ENCODE measurements at regions not wholly inside any gene's neighbourhood (a gene's known extent, or its start where the extent isn't known, plus 50 kb on each side); places are given as distances from the start of the nearest gene placed in this dataset.

DNA sequence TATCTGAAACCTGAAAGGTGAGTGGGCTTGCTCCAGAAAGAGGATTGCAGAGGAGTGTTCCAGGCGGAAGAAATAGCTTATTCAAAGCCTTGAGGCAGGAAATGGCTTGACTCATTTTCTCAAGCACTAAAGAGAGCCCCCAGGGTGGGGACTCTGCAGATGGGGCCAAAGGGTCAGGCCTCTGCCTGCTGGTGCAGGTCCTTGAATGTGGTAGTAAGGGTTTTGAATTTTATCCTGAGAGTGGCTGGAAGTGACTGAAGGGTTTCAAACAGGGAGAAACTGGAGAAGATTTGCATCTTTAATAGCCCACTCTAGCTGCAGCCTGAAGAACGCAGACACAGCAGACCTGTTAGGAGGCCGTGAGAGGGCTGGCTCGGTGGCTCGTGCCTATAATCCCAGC, 144.4 kb downstream of the CCT6B start:
- no peak for TF ChIP-seq EP300 (IDR thresholded peaks at IDR 0.05)
- TF ChIP-seq POLR2A (IDR thresholded peaks at IDR 0.05): no peak
- TF ChIP-seq, protein P1, sequence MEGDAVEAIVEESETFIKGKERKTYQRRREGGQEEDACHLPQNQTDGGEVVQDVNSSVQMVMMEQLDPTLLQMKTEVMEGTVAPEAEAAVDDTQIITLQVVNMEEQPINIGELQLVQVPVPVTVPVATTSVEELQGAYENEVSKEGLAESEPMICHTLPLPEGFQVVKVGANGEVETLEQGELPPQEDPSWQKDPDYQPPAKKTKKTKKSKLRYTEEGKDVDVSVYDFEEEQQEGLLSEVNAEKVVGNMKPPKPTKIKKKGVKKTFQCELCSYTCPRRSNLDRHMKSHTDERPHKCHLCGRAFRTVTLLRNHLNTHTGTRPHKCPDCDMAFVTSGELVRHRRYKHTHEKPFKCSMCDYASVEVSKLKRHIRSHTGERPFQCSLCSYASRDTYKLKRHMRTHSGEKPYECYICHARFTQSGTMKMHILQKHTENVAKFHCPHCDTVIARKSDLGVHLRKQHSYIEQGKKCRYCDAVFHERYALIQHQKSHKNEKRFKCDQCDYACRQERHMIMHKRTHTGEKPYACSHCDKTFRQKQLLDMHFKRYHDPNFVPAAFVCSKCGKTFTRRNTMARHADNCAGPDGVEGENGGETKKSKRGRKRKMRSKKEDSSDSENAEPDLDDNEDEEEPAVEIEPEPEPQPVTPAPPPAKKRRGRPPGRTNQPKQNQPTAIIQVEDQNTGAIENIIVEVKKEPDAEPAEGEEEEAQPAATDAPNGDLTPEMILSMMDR (IDR thresholded peaks at IDR 0.05): no peak
- Histone ChIP-seq H3K4me1 (no peaks in the 10 kb centered on the region), H3K27me3 (no peaks in the 10 kb centered on the region), H3K9me3 (no peaks in the 10 kb centered on the region), H3K36me3 (no peaks in the 10 kb centered on the region), H3K27ac (no peak overlapping the region), H3K4me3 (no peak overlapping the region)
- no peak for DNase-seq (ENCODE audit: low spot score in 2 of 2)
- 36 to 45% methylated on average over 5 of the region's 5 CpGs for WGBS, 2 donors

DNA sequence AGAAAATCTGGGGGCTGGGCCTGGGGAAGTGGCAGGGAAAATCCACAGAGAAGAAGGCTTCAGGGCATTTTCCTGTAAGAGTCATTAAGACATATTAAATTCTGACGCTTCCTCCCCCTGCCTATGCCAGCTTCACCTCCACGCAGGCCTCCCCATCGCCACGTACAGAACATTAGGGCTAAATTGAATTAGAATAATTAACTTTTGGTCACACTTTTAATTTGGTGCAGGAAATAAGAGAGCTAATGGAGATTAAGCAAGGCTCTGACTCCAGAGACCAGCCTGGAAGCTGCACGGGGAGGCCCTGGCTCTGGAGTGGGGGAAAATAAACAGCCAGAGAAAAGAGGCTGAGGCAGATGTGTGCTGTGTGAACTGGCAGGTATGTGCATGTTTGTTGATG, 148.0 kb downstream of the CCT6B start:
- Histone ChIP-seq H3K27ac (no peak overlapping the region), H3K36me3 (no peaks in the 10 kb centered on the region), H3K4me1 (no peaks in the 10 kb centered on the region), H3K9me3 (no peaks in the 10 kb centered on the region), H3K27me3 (no peaks in the 10 kb centered on the region), H3K4me3 (no peak overlapping the region)
- DNase-seq (ENCODE audit: low spot score in 2 of 2): no peak
- WGBS, 2 donors: 60 to 71% methylated on average over 5 of the region's 5 CpGs
- TF ChIP-seq POLR2A (IDR thresholded peaks at IDR 0.05) (no peak), EP300 (IDR thresholded peaks at IDR 0.05) (no peak)
- TF ChIP-seq, protein P1 (IDR thresholded peaks at IDR 0.05): no peak

DNA sequence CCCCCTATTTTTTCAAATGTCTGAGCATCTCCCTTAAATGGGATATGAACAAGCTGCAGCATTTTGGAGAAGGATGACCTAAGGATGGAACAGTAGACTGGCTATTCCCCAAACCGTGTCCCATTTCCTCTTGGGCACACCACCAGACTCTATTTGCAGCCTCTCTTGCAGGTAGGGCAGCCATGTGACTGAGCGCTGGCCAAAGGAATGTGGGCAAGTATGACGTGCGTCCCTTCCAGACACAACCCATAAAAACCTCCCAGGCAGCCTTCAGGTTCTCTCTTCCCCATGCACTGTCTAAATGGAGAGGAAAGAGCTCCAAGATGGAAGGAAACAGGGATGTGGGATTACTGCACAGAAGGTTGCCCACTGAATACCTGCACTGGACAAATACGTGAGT, 149.7 kb downstream of the CCT6B start:
- Histone ChIP-seq H3K4me1 (no peaks in the 10 kb centered on the region), H3K27ac (no peak overlapping the region), H3K9me3 (no peaks in the 10 kb centered on the region), H3K36me3 (no peaks in the 10 kb centered on the region), H3K4me3 (no peak overlapping the region), H3K27me3 (no peaks in the 10 kb centered on the region)
- TF ChIP-seq, protein P1 (IDR thresholded peaks at IDR 0.05): no peak
- no peak for TF ChIP-seq EP300 (IDR thresholded peaks at IDR 0.05)
- no peak for TF ChIP-seq POLR2A (IDR thresholded peaks at IDR 0.05)
- DNase-seq (ENCODE audit: low spot score in 2 of 2): no peak
- 74 to 76% methylated on average over 5 of the region's 5 CpGs for WGBS, 2 donors

DNA sequence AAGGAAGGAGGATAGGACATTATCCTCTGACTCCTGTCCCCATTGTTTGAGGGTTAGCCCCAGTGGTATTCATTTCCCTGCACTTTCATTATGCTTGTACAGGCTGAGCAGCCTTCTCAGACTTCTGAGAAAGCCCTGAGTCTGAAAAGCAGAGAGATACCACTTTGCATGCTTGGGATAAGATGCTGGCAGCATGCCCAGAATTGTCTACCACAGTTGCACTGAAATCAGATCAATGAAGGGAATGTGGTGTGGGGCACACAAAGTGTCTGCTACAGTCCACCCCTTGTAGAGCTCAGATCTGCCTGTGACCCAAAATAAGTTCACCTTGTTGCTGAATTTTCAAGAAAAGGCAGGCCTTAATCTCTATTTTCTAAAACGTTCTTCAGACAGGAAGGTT, 160.6 kb downstream of the CCT6B start:
- no peaks in the 10 kb centered on the region for H3K27me3 ChIP-seq
- H3K4me1 ChIP-seq: no peaks in the 10 kb centered on the region
- WGBS, 2 donors: 50 to 60% methylated on average over 1 of the region's 1 CpG
- H3K9me3 ChIP-seq: peaks cover 0 to 14% (median 0%) of the 10 kb centered on the region in 4 donors
- no peak overlapping the region for H3K27ac ChIP-seq
- DNase-seq (ENCODE audit: low spot score in 2 of 2): no peak
- no peaks in the 10 kb centered on the region for H3K36me3 ChIP-seq
- TF ChIP-seq, protein P1 (IDR thresholded peaks at IDR 0.05): no peak
- no peak for TF ChIP-seq POLR2A (IDR thresholded peaks at IDR 0.05)
- TF ChIP-seq EP300 (IDR thresholded peaks at IDR 0.05): no peak
- H3K4me3 ChIP-seq: no peak overlapping the region

DNA sequence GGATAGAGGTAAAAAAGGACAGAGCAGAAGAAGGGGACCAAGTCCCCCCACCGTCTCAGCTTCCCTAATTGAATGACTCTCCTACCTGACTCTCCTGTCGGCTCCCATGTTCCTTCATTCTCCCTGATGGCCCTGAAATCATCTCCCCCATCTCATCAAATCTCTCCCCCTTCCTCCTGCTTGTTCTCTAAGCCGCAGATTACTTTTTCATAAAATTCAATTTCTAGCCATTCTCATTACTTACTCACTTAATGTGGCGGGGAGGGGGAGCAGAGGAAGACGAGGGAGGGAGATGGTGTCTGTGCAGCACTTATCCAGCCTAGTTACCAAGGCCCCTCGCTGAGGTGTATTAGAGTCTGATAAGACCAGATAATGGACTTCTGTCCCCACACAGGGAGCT, 161.5 kb downstream of the CCT6B start:
- TF ChIP-seq, protein P1 (IDR thresholded peaks at IDR 0.05): no peak
- TF ChIP-seq EP300 (IDR thresholded peaks at IDR 0.05): no peak
- no peak for TF ChIP-seq POLR2A (IDR thresholded peaks at IDR 0.05)
- Histone ChIP-seq H3K4me3 (no peak overlapping the region), H3K9me3 (peaks cover 0 to 14% (median 0%) of the 10 kb centered on the region in 4 donors), H3K36me3 (no peaks in the 10 kb centered on the region), H3K4me1 (no peaks in the 10 kb centered on the region), H3K27ac (no peak overlapping the region), H3K27me3 (no peaks in the 10 kb centered on the region)
- no peak for DNase-seq (ENCODE audit: low spot score in 2 of 2)
- WGBS, 2 donors: 76% methylated on average over 6 of the region's 6 CpGs

Data from tibial nerve (tissue), 4 donors.